ENCODE measurements at regions not wholly inside any gene's neighbourhood (a gene's known extent, or its start where the extent isn't known, plus 50 kb on each side); places are given as distances from the start of the nearest gene placed in this dataset.
"Not testable (repeated sequence)": the region's sequence is repeated elsewhere in the genome, so short reads cannot be mapped to it uniquely, and the experiment has no call there.

DNA sequence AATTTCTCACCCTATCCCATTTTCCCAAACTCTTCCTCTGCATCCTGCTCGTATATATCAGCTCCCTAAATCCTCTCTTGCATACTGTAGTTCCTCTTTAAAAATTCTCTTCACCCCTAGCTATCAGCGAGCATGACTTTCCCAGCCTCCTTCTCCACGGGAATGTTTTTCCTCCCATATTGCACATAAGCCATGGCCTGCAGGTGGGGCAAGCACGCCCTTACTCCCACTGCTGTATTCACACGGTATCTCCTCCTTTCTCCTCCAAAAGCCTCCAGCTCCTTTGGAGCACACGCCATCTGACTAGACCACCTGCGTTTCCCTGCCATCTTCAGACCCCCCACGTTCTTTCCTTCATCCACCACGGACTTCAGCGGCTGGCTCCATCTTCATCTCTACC lies 208.7 kb upstream of the FRG1 start:
- TF ChIP-seq, protein P1, sequence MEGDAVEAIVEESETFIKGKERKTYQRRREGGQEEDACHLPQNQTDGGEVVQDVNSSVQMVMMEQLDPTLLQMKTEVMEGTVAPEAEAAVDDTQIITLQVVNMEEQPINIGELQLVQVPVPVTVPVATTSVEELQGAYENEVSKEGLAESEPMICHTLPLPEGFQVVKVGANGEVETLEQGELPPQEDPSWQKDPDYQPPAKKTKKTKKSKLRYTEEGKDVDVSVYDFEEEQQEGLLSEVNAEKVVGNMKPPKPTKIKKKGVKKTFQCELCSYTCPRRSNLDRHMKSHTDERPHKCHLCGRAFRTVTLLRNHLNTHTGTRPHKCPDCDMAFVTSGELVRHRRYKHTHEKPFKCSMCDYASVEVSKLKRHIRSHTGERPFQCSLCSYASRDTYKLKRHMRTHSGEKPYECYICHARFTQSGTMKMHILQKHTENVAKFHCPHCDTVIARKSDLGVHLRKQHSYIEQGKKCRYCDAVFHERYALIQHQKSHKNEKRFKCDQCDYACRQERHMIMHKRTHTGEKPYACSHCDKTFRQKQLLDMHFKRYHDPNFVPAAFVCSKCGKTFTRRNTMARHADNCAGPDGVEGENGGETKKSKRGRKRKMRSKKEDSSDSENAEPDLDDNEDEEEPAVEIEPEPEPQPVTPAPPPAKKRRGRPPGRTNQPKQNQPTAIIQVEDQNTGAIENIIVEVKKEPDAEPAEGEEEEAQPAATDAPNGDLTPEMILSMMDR (IDR thresholded peaks at IDR 0.05) = not testable (repeated sequence)
- TF ChIP-seq POLR2A (IDR thresholded peaks at IDR 0.05) = not testable (repeated sequence)

All from lower leg skin (tissue), 3 donors.